ENCODE measurements at regions not wholly inside any gene's neighbourhood (a gene's known extent, or its start where the extent isn't known, plus 50 kb on each side); places are given as distances from the start of the nearest gene placed in this dataset.
"Not testable (repeated sequence)": the region's sequence is repeated elsewhere in the genome, so short reads cannot be mapped to it uniquely, and the experiment has no call there.

- H3K27me3 ChIP-seq (ENCODE audit: control insufficient read depth, insufficient read depth, low read length), result no peaks in the 10 kb centered on the region
Observed at GRCh38 chr5:67547682-67548081, 351.1 kb upstream of the CD180 start.

GRCh38 chr5:67544942-67545341, 348.3 kb upstream of the CD180 start:
- not testable (repeated sequence) for H3K27me3 ChIP-seq (ENCODE audit: control insufficient read depth, insufficient read depth, low read length); H3K9me3 ChIP-seq (ENCODE audit: control insufficient read depth, insufficient read depth, low read length)

More at GRCh38 chr5:67547682-67548081, 351.1 kb upstream of the CD180 start:
- no peak overlapping the region for H3K27ac ChIP-seq (ENCODE audit: low read depth, low read length)
- H3K4me1 ChIP-seq (ENCODE audit: control insufficient read depth, insufficient read depth, low read length), result no peaks in the 10 kb centered on the region
- no peaks in the 10 kb centered on the region for H3K9me3 ChIP-seq (ENCODE audit: control insufficient read depth, insufficient read depth, low read length)
- no peaks in the 10 kb centered on the region for H3K36me3 ChIP-seq (ENCODE audit: control insufficient read depth, insufficient read depth, low read length)
- WGBS (ENCODE audit: insufficient coverage), result no CpG with 5 or more reads among the region's 1 CpG
- H3K4me3 ChIP-seq (ENCODE audit: low read depth, low read length), result no peak overlapping the region
- no peak for DNase-seq (ENCODE audit: low read depth in 4 of 6, low spot score in 6 of 6)

GRCh38 chr5:67543720-67544270, 347.2 kb upstream of the CD180 start:
- Histone ChIP-seq H3K27ac (ENCODE audit: low read depth, low read length) (peak overlapping the region; percentile 10), H3K9me3 (ENCODE audit: control insufficient read depth, insufficient read depth, low read length) (no peaks in the 10 kb centered on the region), H3K27me3 (ENCODE audit: control insufficient read depth, insufficient read depth, low read length) (no peaks in the 10 kb centered on the region), H3K4me3 (ENCODE audit: low read depth, low read length) (no peak overlapping the region), H3K4me1 (ENCODE audit: control insufficient read depth, insufficient read depth, low read length) (no peaks in the 10 kb centered on the region), H3K36me3 (ENCODE audit: control insufficient read depth, insufficient read depth, low read length) (no peaks in the 10 kb centered on the region)
- WGBS (ENCODE audit: insufficient coverage), result 100% methylated on average over 3 of the region's 5 CpGs
- DNase-seq (ENCODE audit: low read depth in 4 of 6, low spot score in 6 of 6), result peak in 2 of 6 donors; percentile 38 to 74

More at GRCh38 chr5:67544942-67545341, 348.3 kb upstream of the CD180 start:
- not testable (repeated sequence) for H3K27ac ChIP-seq (ENCODE audit: low read depth, low read length); H3K4me1 ChIP-seq (ENCODE audit: control insufficient read depth, insufficient read depth, low read length); H3K4me3 ChIP-seq (ENCODE audit: low read depth, low read length); H3K36me3 ChIP-seq (ENCODE audit: control insufficient read depth, insufficient read depth, low read length); DNase-seq (ENCODE audit: low read depth in 4 of 6, low spot score in 6 of 6)

- Histone ChIP-seq H3K9me3 (ENCODE audit: control insufficient read depth, insufficient read depth, low read length) (no peaks in the 10 kb centered on the region), H3K36me3 (ENCODE audit: control insufficient read depth, insufficient read depth, low read length) (no peaks in the 10 kb centered on the region), H3K27me3 (ENCODE audit: control insufficient read depth, insufficient read depth, low read length) (no peaks in the 10 kb centered on the region), H3K27ac (ENCODE audit: low read depth, low read length) (no peak overlapping the region), H3K4me1 (ENCODE audit: control insufficient read depth, insufficient read depth, low read length) (no peaks in the 10 kb centered on the region), H3K4me3 (ENCODE audit: low read depth, low read length) (no peak overlapping the region)
- no peak for DNase-seq (ENCODE audit: low read depth in 4 of 6, low spot score in 6 of 6)
- 80% methylated on average over 1 of the region's 3 CpGs for WGBS (ENCODE audit: insufficient coverage)
Observed at GRCh38 chr5:67542479-67542878, 345.9 kb upstream of the CD180 start.

- Histone ChIP-seq H3K36me3 (ENCODE audit: control insufficient read depth, insufficient read depth, low read length) (no peaks in the 10 kb centered on the region), H3K27ac (ENCODE audit: low read depth, low read length) (no peak overlapping the region), H3K4me3 (ENCODE audit: low read depth, low read length) (no peak overlapping the region), H3K4me1 (ENCODE audit: control insufficient read depth, insufficient read depth, low read length) (no peaks in the 10 kb centered on the region), H3K27me3 (ENCODE audit: control insufficient read depth, insufficient read depth, low read length) (no peaks in the 10 kb centered on the region), H3K9me3 (ENCODE audit: control insufficient read depth, insufficient read depth, low read length) (no peaks in the 10 kb centered on the region)
- WGBS (ENCODE audit: insufficient coverage), result no CpG with 5 or more reads among the region's 1 CpG
- no peak for DNase-seq (ENCODE audit: low read depth in 4 of 6, low spot score in 6 of 6)
Observed at GRCh38 chr5:67541875-67542274, 345.3 kb upstream of the CD180 start.

- H3K4me3 ChIP-seq (ENCODE audit: low read depth, low read length), result no peak overlapping the region
- H3K36me3 ChIP-seq (ENCODE audit: control insufficient read depth, insufficient read depth, low read length), result no peaks in the 10 kb centered on the region
- no peak for DNase-seq (ENCODE audit: low read depth in 4 of 6, low spot score in 6 of 6)
- WGBS (ENCODE audit: insufficient coverage), result no CpG with 5 or more reads among the region's 2 CpGs
- no peaks in the 10 kb centered on the region for H3K4me1 ChIP-seq (ENCODE audit: control insufficient read depth, insufficient read depth, low read length)
- H3K9me3 ChIP-seq (ENCODE audit: control insufficient read depth, insufficient read depth, low read length), result no peaks in the 10 kb centered on the region
- H3K27me3 ChIP-seq (ENCODE audit: control insufficient read depth, insufficient read depth, low read length), result no peaks in the 10 kb centered on the region
- H3K27ac ChIP-seq (ENCODE audit: low read depth, low read length), result no peak overlapping the region
Observed at GRCh38 chr5:67538855-67539506, 342.4 kb upstream of the CD180 start.

- H3K4me3 ChIP-seq (ENCODE audit: low read depth, low read length), result peak overlapping the region; percentile 19
- no peaks in the 10 kb centered on the region for H3K27me3 ChIP-seq (ENCODE audit: control insufficient read depth, insufficient read depth, low read length)
- peak in 1 of 6 donors; percentile 18 for DNase-seq (ENCODE audit: low read depth in 4 of 6, low spot score in 6 of 6)
- no peaks in the 10 kb centered on the region for H3K36me3 ChIP-seq (ENCODE audit: control insufficient read depth, insufficient read depth, low read length)
- 100% methylated on average over 1 of the region's 5 CpGs for WGBS (ENCODE audit: insufficient coverage)
- no peaks in the 10 kb centered on the region for H3K9me3 ChIP-seq (ENCODE audit: control insufficient read depth, insufficient read depth, low read length)
- no peaks in the 10 kb centered on the region for H3K4me1 ChIP-seq (ENCODE audit: control insufficient read depth, insufficient read depth, low read length)
- peak overlapping the region; percentile 54 for H3K27ac ChIP-seq (ENCODE audit: low read depth, low read length)
Observed at GRCh38 chr5:67537439-67538148, 341.0 kb upstream of the CD180 start.

- Histone ChIP-seq H3K27me3 (ENCODE audit: control insufficient read depth, insufficient read depth, low read length) (no peaks in the 10 kb centered on the region), H3K27ac (ENCODE audit: low read depth, low read length) (no peak overlapping the region), H3K4me3 (ENCODE audit: low read depth, low read length) (no peak overlapping the region), H3K9me3 (ENCODE audit: control insufficient read depth, insufficient read depth, low read length) (no peaks in the 10 kb centered on the region), H3K36me3 (ENCODE audit: control insufficient read depth, insufficient read depth, low read length) (no peaks in the 10 kb centered on the region), H3K4me1 (ENCODE audit: control insufficient read depth, insufficient read depth, low read length) (no peaks in the 10 kb centered on the region)
- WGBS (ENCODE audit: insufficient coverage), result no CpG with 5 or more reads among the region's 3 CpGs
- no peak for DNase-seq (ENCODE audit: low read depth in 4 of 6, low spot score in 6 of 6)
Observed at GRCh38 chr5:67536866-67537265, 340.3 kb upstream of the CD180 start.

- peak in 3 of 6 donors; percentile 12 to 88 (median 36) for DNase-seq (ENCODE audit: low read depth in 4 of 6, low spot score in 6 of 6)
Observed at GRCh38 chr5:67530609-67531255, 334.1 kb upstream of the CD180 start.

More at GRCh38 chr5:67530609-67531255, 334.1 kb upstream of the CD180 start:
- no peaks in the 10 kb centered on the region for H3K4me1 ChIP-seq (ENCODE audit: control insufficient read depth, insufficient read depth, low read length)
- H3K4me3 ChIP-seq (ENCODE audit: low read depth, low read length), result no peak overlapping the region
- peaks cover 4% of the 10 kb centered on the region for H3K9me3 ChIP-seq (ENCODE audit: control insufficient read depth, insufficient read depth, low read length)
- WGBS (ENCODE audit: insufficient coverage), result 50% methylated on average over 3 of the region's 6 CpGs
- no peaks in the 10 kb centered on the region for H3K36me3 ChIP-seq (ENCODE audit: control insufficient read depth, insufficient read depth, low read length)
- H3K27me3 ChIP-seq (ENCODE audit: control insufficient read depth, insufficient read depth, low read length), result no peaks in the 10 kb centered on the region
- H3K27ac ChIP-seq (ENCODE audit: low read depth, low read length), result no peak overlapping the region

Measured in spinal cord (tissue), 9 donors.